DMS53 treated with DMSO at 0.1 percent for 48 hours (cell line): ENCODE measurements at regions not wholly inside any gene's neighbourhood (a gene's known extent, or its start where the extent isn't known, plus 50 kb on each side); places are given as distances from the start of the nearest gene placed in this dataset.

Source experiments
- DNase-seq: peaks from one replicate; lab custom pipeline; 2025; ENCODE audit not compliant: unreplicated experiment; lab: John Stamatoyannopoulos, UW

- no peak for DNase-seq
Measured at GRCh38 chr1:222046684-222047263, 304.9 kb upstream of the DUSP10 start.

- no peak for DNase-seq
Measured at GRCh38 chr1:222045786-222046185, 303.9 kb upstream of the DUSP10 start.

GRCh38 chr1:222045236-222045635 is 303.3 kb upstream of the DUSP10 start:
- DNase-seq = no peak

GRCh38 chr1:222043444-222044292 is 301.8 kb upstream of the DUSP10 start:
- no peak for DNase-seq

- DNase-seq = no peak
Measured at GRCh38 chr1:222042120-222042519, 300.2 kb upstream of the DUSP10 start.

- DNase-seq = no peak
Measured at GRCh38 chr1:222040955-222041354, 299.1 kb upstream of the DUSP10 start.

GRCh38 chr1:222040121-222040805 is 298.4 kb upstream of the DUSP10 start:
- DNase-seq = no peak

GRCh38 chr1:222038971-222039370 is 297.1 kb upstream of the DUSP10 start:
- DNase-seq = no peak

GRCh38 chr1:222037720-222038119 is 295.8 kb upstream of the DUSP10 start:
- DNase-seq = no peak

GRCh38 chr1:222034790-222035189 is 292.9 kb upstream of the DUSP10 start:
- no peak for DNase-seq

GRCh38 chr1:222033450-222033849 is 291.6 kb upstream of the DUSP10 start:
- DNase-seq = no peak

GRCh38 chr1:222031318-222031717 is 289.4 kb upstream of the DUSP10 start:
- no peak for DNase-seq

GRCh38 chr1:222028676-222029075 is 286.8 kb upstream of the DUSP10 start:
- no peak for DNase-seq

GRCh38 chr1:222028116-222028515 is 286.2 kb upstream of the DUSP10 start:
- no peak for DNase-seq

GRCh38 chr1:222026280-222026679 is 284.4 kb upstream of the DUSP10 start:
- DNase-seq = no peak

- no peak for DNase-seq
Measured at GRCh38 chr1:222023025-222023424, 281.1 kb upstream of the DUSP10 start.

GRCh38 chr1:222021129-222021528 is 279.2 kb upstream of the DUSP10 start:
- no peak for DNase-seq

GRCh38 chr1:222020553-222020952 is 278.7 kb upstream of the DUSP10 start:
- DNase-seq = no peak

- DNase-seq = no peak
Measured at GRCh38 chr1:222019029-222019428, 277.1 kb upstream of the DUSP10 start.

GRCh38 chr1:222018041-222018440 is 276.2 kb upstream of the DUSP10 start:
- DNase-seq = no peak

GRCh38 chr1:222015686-222016085 is 273.8 kb upstream of the DUSP10 start:
- no peak for DNase-seq

- DNase-seq = no peak
Measured at GRCh38 chr1:222014001-222014400, 272.1 kb upstream of the DUSP10 start.
